Keratinocyte (primary cell): ENCODE measurements at regions not wholly inside any gene's neighbourhood (a gene's known extent, or its start where the extent isn't known, plus 50 kb on each side); places are given as distances from the start of the nearest gene placed in this dataset.

Source experiments
- DNase-seq: peaks from one replicate; pipeline ENCODE4 v3.0.0-alpha.2; 2011; ENCODE audit warnings: low read depth, missing footprints, low spot score
- FAIRE-seq: peaks from 2 replicates; lab custom pipeline; 2011; peaks lifted over from hg19 to GRCh38; lab: Jason Lieb, UNC
- H2AFZ ChIP-seq: 2 replicates; pipeline ENCODE4 v1.6.0; 2012; ENCODE audit warnings: low read length, control low read depth, inconsistent platforms; ENCODE audit not compliant: control insufficient read depth
- H3K27ac ChIP-seq: 2 replicates; pipeline ENCODE4 v1.5.1; 2011; ENCODE audit warnings: low read length; ENCODE audit not compliant: control insufficient read depth, insufficient read depth
- H3K27me3 ChIP-seq: 3 replicates; pipeline ENCODE4 v1.6.0; 2011; ENCODE audit warnings: low read length; ENCODE audit not compliant: control insufficient read depth, insufficient read depth; ENCODE audit errors: extremely low read depth
- H3K36me3 ChIP-seq, 2 experiments: 2 replicates in 1 of 2; 3 replicates in 1 of 2; pipeline ENCODE4 v1.5.1; 2011; ENCODE audit warnings: low read length in 2 of 2, mild to moderate bottlenecking in 1 of 2; ENCODE audit not compliant: control insufficient read depth in 2 of 2, insufficient read depth in 2 of 2; ENCODE audit errors: extremely low read depth in 1 of 2
- H3K4me1 ChIP-seq: 3 replicates; pipeline ENCODE4 v1.5.1; 2011; ENCODE audit warnings: low read length; ENCODE audit not compliant: control insufficient read depth, insufficient read depth; ENCODE audit errors: extremely low read depth
- H3K4me2 ChIP-seq: 3 replicates; pipeline ENCODE4 v1.6.0; 2011; ENCODE audit warnings: low read depth, low read length; ENCODE audit not compliant: control insufficient read depth, insufficient read depth; ENCODE audit errors: extremely low read depth
- H3K4me3 ChIP-seq, 3 experiments: fragments of 200-600 bp in 1 of 3; sonication (generic) in 1 of 3; 2 replicates in 2 of 3; 3 replicates in 1 of 3; pipeline ENCODE4 v1.5.1; 2011 to 2016; ENCODE audit warnings: low read length in 3 of 3, mild to moderate bottlenecking in 3 of 3, control low read depth in 2 of 3, inconsistent platforms in 1 of 3, low read depth in 1 of 3, mixed read lengths in 1 of 3, mixed run types in 1 of 3, moderate library complexity in 1 of 3; ENCODE audit not compliant: control insufficient read depth in 2 of 3, insufficient read depth in 2 of 3; ENCODE audit errors: extremely low read depth in 1 of 3
- H3K79me2 ChIP-seq: 2 replicates; pipeline ENCODE4 v1.6.0; 2012; ENCODE audit warnings: low read length; ENCODE audit not compliant: control insufficient read depth, insufficient read depth
- H3K9ac ChIP-seq: 3 replicates; pipeline ENCODE4 v1.6.0; 2011; ENCODE audit warnings: low read length; ENCODE audit not compliant: control insufficient read depth, insufficient read depth; ENCODE audit errors: extremely low read depth
- H3K9me1 ChIP-seq: 3 replicates; pipeline ENCODE4 v1.6.0; 2011; ENCODE audit warnings: low read length; ENCODE audit not compliant: control insufficient read depth, insufficient read depth; ENCODE audit errors: extremely low read depth
- H3K9me3 ChIP-seq: 2 replicates; pipeline ENCODE4 v1.5.1; 2012; ENCODE audit warnings: low read depth, low read length; ENCODE audit not compliant: control insufficient read depth
- H4K20me1 ChIP-seq: 3 replicates; pipeline ENCODE4 v1.6.0; 2011; ENCODE audit warnings: low read length; ENCODE audit not compliant: control insufficient read depth, insufficient read depth; ENCODE audit errors: extremely low read depth
- EZH2 ChIP-seq: IDR thresholded peaks from one replicate; pipeline ENCODE4 v1.6.1; 2012; ENCODE audit warnings: inconsistent platforms, mild to moderate bottlenecking, low read length, moderate library complexity
- dilution Hi-C: fragments of 300-500 bp; cut with MboI; formaldehyde crosslinking; loops from one replicate; pipeline ENCODE4 v1.7.0; 2020; ENCODE audit warnings: low sequenced_read_pairs; ENCODE audit not compliant: extremely low pct_ligation_motif_present
- TF ChIP-seq, protein P1 (sequence below), 3 experiments: IDR thresholded peaks in 1 of 3; conservative IDR thresholded peaks in 1 of 3; optimal IDR thresholded peaks in 1 of 3; 2 replicates in 2 of 3; 3 replicates in 1 of 3; pipeline versions ENCODE3 to v1.5.1; 2011; ENCODE audit warnings: low read length in 3 of 3, mild to moderate bottlenecking in 3 of 3, moderate library complexity in 2 of 3, control low read depth in 1 of 3, inconsistent platforms in 1 of 3; ENCODE audit not compliant: insufficient read depth in 2 of 3; ENCODE audit errors: extremely low read depth in 1 of 3

DNA sequence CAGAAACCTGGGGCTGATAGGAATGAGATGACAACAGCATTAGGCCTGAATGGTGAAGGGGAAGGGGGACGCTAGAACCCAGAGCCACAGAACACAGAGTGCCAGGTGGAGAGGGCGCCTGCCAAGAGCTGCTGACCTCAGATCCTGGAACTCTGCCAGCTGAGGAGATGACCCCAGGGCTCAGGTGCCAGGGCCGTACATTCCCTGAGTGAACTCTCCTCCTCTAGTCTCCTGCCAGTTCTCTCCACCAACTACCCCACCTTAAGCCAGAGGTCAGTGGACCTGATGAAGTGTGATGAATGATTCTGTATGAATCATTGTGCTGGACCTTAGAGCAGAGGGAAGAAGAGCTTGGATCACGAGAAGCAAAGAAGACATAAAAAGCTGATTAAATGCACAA lies 1582.2 kb upstream of the ACVR2A start:
- H3K9ac ChIP-seq: no peak overlapping the region
- H3K36me3 ChIP-seq: no peaks in the 10 kb centered on the region
- no peaks in the 10 kb centered on the region for H3K9me3 ChIP-seq
- no peak overlapping the region for H3K4me3 ChIP-seq
- FAIRE-seq: no peak
- no peak overlapping the region for H3K27ac ChIP-seq
- H3K27me3 ChIP-seq: no peaks in the 10 kb centered on the region
- H3K79me2 ChIP-seq: no peaks in the 10 kb centered on the region
- dilution Hi-C loops: no loop called here
- DNase-seq: no peak
- H2AFZ ChIP-seq: no peak overlapping the region
- H3K4me2 ChIP-seq: no peak overlapping the region
- no peaks in the 10 kb centered on the region for H3K9me1 ChIP-seq
- TF ChIP-seq, protein P1, sequence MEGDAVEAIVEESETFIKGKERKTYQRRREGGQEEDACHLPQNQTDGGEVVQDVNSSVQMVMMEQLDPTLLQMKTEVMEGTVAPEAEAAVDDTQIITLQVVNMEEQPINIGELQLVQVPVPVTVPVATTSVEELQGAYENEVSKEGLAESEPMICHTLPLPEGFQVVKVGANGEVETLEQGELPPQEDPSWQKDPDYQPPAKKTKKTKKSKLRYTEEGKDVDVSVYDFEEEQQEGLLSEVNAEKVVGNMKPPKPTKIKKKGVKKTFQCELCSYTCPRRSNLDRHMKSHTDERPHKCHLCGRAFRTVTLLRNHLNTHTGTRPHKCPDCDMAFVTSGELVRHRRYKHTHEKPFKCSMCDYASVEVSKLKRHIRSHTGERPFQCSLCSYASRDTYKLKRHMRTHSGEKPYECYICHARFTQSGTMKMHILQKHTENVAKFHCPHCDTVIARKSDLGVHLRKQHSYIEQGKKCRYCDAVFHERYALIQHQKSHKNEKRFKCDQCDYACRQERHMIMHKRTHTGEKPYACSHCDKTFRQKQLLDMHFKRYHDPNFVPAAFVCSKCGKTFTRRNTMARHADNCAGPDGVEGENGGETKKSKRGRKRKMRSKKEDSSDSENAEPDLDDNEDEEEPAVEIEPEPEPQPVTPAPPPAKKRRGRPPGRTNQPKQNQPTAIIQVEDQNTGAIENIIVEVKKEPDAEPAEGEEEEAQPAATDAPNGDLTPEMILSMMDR (optimal IDR thresholded peaks at IDR 0.05 in 1 of 3, IDR thresholded peaks at IDR 0.05 in 1 of 3, conservative IDR thresholded peaks at IDR 0.05 in 1 of 3; ENCODE audit: extremely low read depth in 1 of 3, insufficient read depth in 2 of 3, low read length in 3 of 3): no peak
- no peaks in the 10 kb centered on the region for H3K4me1 ChIP-seq
- no peaks in the 10 kb centered on the region for H4K20me1 ChIP-seq

DNA sequence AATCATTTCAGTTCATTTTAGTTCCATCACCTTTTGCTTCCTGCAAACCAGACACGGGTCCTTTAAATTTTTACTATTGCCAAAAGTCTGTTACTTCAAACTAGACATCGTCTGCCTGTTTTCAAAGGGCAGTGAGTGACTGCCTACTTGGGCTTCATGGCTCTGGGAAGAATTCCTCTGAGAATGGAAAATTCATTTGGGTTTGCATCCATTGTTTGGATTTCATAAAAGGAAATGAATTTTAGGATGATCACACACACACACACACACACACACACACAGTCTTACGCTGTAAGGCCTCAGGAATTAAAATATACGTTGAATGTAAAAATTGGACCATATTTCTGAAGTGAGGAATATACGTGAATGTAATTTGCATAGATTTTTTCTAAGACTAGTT lies 1584.3 kb upstream of the ACVR2A start:
- Histone ChIP-seq H3K9me1 (no peaks in the 10 kb centered on the region), H3K36me3 (no peaks in the 10 kb centered on the region), H4K20me1 (no peaks in the 10 kb centered on the region), H3K4me1 (no peaks in the 10 kb centered on the region), H3K4me2 (no peak overlapping the region), H3K27ac (no peak overlapping the region), H3K9ac (no peak overlapping the region), H3K4me3 (no peak overlapping the region), H2AFZ (no peak overlapping the region), H3K79me2 (no peaks in the 10 kb centered on the region), H3K9me3 (no peaks in the 10 kb centered on the region), H3K27me3 (no peaks in the 10 kb centered on the region)
- DNase-seq (no peak), FAIRE-seq (no peak)
- TF ChIP-seq EZH2: no peak
- TF ChIP-seq, protein P1 (optimal IDR thresholded peaks at IDR 0.05 in 1 of 3, IDR thresholded peaks at IDR 0.05 in 1 of 3, conservative IDR thresholded peaks at IDR 0.05 in 1 of 3; ENCODE audit: extremely low read depth in 1 of 3, insufficient read depth in 2 of 3, low read length in 3 of 3): no peak
- dilution Hi-C loops: no loop called here
